Activated CD8-positive, alpha-beta memory T cell treated with anti-CD3 and anti-CD28 coated beads, Interleukin-2, amount 50 U/mL, for 4 hours (primary cell): ENCODE measurements at regions not wholly inside any gene's neighbourhood (a gene's known extent, or its start where the extent isn't known, plus 50 kb on each side); places are given as distances from the start of the nearest gene placed in this dataset.
"Not testable (repeated sequence)": the region's sequence is repeated elsewhere in the genome, so short reads cannot be mapped to it uniquely, and the experiment has no call there.

Experiments used
- DNase-seq: peaks from one replicate; pipeline ENCODE4 v3.0.0-alpha.2; 2020

DNA sequence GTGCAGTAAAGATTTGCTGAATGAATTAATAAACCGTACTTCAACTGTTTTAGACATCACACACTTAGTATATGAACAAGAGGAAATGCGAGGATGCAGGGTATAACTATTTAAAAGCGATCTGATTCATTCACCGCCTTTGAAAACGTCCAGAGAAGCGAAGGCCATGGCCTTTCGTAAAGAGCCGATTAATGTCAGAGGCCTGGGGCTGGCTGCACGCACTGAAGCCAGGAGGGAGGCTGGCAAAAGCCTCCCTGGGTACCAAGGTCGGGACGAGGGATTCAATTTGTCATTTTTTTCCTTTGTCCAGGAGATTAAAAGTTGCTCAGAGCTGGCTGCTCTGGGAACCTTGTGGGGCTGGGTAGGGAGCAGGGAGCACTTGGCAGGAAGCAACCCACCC, 307.4 kb downstream of the NPHP4 start:
- DNase-seq, result no peak

DNA sequence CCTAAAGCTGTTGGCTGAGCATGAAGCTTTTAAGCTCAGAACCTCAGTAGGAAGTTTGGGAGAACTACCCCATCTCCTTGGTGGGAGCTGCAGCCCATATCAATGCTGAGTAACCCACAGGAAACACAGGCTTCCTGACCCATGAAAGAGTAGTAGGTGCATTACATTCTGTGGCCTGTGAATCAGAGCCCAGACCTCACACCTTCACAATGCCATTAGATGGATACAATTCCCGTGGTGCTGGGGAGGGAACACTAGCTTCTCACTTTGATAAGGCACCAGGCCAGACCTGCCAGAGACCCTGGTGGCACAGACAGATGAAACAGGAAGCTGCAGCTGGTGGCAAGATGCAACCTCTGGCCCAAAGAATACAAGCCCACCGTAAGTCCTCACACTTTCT, 308.8 kb downstream of the NPHP4 start:
- no peak for DNase-seq

DNA sequence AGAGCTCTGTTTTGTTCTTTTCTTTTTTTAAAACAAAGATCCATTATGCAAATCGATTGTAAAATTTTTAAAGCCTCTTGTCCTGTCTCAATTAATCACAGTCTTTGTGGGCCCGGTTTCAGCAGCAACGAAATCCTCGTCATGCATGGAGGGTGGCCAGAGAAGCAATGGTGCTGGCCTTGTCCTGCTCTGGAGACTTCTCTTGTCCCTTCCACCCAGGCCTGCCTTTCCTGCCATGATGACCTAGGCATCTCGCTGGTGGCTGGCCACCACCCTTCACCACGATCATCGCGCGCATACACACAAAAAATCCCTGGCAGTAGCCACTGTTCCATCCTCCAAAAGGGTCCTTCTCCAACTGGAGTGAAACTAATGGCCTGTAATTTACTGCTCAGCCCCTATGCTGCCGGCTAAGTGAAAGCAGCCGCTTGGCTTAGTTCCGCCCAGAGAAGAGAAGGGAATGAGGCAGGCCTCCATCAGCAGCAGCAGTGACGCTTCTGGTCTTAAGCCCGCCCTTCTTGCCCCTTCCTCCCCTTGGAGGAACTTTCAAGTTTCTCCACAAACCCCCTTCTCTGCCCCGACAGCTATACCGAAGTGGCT, 309.5 kb downstream of the NPHP4 start:
- DNase-seq, result no peak

DNA sequence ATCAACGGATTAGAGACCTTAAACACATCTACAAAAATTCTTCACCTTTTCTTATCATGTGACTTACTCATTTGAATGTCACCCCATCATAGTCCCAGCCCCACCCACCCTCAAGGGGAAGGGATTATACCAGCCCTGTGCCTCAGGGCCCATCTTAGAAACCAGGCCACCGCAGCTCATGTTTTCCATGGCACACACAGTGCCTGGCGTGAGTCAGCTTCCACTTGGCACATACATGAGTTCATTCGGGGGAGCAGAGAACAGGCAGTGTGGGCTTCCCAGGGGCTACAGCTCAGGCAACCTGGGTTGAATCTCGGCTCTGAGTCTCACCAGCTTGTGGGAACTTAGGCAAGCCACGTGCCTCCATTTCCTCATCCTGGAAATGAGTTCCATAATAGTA, 310.6 kb downstream of the NPHP4 start:
- no peak for DNase-seq

DNA sequence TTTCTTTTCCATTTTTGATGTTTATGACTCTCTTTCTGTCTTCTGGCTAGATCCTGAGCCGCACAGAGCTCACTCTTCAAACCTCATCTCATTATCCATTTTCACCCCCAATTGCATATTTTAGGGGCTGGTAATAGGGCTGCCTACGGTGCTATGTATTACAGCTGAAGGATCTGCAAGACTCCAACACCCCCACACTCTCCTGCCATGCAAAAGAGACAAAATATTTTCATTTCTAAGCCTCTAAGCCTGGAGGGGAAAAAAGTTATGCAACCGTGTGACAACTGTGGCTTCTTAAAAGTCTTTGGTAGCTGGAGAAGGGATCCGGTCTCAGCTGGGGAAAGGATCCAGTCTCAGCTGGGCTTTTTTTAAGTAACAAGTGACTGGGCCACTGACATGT, 311.6 kb downstream of the NPHP4 start:
- DNase-seq, result no peak

DNA sequence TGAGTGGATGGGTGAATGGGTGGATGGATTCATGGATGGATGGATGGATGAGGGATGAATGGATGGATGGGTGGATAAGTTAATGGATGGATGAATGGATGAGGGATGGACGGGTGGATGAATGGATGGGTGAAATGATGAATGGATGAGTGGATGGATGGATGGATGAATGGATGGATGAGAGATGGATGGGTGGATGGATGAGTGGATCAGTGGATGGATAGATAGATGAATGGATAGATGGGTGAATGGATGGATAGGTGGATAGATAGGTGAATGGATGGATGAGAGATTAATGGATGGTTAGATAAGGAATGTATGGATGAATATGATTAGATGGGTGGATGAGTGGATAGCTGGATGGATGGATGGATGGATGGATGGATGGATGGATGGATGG, 313.5 kb downstream of the NPHP4 start:
- no peak for DNase-seq

DNA sequence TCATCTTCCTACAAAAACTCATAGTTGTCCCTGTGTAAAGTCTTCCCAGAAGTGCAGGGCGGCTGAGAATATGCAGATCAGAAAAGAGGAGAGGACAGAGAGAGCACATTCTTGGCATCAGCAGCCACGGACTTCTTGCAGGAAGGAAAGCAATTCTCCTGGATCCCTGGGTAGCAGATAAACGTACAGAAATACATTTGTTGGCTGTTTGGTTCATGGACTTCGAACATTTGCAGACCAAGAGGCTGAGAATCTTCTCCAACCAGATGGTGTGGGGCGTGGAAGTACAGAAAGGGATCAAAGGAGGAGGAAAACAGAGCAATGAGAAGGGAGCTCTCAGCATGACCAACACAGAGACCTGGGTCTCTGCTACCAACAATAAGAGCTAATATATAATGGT, 319.9 kb downstream of the NPHP4 start:
- not testable (repeated sequence) for DNase-seq

DNA sequence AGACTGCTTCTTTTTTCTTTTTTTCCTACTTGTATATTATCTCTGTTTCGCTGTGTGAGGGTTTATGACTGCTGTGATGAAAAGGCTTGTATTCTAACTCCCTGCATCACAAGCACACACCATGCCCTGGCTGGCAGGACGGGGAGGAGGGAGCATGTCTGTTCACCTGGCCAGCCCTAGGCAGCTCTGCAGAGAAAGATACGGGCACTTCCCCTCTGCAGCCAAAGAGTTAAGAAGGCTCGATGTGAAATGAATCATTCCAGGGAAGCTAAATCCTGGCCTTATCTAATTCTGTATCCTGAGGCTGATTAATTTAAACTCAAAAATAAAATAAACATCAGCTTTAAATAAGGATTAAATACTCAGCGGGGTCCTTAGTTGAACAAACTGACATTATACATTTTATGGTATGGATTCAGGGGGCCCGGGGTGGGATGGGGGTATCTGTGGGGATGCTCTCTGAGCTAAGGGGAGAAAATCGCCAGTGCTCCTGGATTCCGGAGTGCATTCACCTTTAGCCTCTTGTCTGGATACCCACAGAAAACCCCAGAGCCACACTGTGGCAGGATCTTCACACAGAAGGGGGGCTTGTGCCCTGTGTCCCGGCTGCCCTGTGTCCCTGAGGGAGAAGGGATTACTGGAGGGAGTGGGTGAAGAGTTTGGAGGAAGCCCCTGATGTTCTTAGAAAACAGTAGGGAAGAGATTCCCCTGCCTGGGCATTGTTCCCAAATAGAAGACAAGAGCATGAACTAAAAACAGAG, 321.5 kb downstream of the NPHP4 start:
- no peak for DNase-seq

DNA sequence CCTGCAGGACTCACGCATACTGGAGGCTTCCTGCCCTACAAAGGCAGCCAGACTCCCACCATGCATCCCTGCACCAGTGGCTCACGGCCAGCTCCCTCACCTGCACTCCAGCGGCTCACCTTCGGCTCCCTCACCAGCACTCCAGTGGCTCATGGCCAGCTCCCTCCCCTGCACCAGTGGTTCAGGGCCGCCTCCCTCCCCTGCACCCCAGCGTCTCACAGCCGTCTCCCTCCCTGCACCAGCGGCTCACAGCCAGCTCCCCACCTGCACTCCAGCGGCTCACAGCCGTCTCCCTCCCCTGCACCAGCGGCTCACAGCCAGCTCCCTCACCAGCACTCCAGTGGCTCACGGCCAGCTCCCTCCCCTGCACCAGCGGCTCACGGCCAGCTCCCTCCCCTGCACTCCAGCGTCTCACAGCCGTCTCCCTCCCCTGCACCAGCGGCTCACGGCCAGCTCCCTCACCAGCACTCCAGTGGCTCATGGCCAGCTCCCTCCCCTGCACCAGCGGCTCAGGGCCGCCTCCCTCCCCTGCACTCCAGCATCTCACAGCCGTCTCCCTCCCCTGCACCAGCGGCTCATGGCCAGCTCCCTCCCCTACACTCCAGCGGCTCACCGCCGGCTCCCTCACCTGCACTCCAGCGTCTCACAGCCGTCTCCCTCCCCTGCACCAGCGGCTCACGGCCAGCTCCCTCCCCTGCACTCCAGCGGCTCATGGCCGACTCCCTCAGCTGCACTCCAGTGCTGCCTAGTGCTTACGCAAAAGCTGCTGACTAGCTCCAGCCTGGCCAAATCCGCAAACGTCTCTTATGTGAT, 324.5 kb downstream of the NPHP4 start:
- no peak for DNase-seq

DNA sequence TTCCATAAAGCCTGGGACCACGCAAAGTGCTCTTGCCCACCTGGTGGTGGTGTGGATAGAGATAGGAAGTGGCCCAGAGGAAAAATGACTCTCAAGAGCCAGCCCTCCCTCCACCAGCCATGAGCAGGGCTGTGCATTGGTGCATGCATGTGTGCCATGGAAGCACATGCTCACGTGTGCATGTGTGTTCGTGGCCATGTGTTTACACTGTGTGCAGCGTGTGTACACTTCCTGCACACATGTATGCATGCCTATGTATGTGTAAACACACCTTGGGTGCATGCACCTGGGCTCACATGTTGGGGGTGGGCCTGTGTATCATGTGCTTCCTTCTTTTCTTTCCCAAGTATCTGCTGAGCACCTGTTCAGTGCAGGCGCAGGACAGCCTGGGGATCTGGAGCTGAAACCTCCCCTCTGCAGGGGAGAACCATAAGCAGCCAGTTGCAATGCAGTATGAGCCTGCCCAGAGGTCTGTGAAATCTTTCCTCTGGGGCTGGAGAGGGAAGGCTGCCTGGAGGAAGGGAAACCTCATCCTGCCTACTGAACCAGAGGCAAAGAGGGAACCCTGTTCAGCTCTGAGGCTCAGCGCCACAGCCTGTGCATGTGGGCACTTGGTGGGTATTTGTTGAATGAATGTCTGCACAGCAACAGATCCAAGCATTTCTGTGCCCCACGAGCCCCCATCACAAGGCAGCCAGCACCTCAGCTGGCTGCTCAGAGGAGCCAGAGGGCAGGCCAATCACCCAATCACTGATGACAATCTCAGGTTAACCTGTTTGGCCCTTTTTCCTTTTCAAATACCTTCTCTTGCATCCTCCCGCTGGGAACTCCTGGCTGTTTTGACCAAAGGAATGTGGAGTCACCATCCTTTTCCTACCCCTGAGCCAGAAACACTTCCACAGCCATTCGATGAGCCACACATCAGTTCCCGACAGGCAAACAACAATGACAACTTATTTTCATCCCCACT, 327.0 kb downstream of the NPHP4 start:
- no peak for DNase-seq

DNA sequence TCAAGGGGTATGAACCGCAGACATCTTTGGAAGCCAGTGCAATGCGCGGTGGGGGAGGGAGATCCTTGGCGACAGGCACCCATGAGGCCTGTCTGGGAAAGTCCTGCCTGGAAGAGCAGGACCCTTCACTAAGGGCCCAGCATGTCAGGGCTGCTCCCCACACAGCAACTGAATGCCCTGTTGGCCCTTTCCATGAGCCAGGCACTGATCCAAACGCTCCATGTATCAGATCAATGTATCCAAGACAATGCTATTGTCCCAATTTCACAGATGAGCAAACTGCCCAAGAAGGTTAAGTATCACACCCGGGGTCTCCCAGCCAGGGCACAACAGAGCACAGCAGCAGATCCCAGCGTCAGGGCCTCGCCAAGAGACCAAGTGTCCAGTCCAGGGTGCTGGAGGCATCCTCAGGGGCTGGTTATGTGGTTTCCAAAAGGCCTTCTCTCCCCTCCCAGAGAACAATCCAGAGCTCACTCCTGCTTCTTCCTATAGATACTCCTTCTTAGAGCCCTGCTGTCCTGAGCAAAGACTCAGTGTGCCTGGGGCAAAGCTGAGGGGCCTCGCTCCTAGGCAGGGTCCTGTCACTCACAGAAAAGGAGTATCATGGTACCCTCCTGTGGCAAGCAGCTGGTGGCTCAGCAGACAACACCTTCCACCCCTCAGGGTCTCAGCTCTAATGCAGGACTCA, 328.0 kb downstream of the NPHP4 start:
- no peak for DNase-seq

DNA sequence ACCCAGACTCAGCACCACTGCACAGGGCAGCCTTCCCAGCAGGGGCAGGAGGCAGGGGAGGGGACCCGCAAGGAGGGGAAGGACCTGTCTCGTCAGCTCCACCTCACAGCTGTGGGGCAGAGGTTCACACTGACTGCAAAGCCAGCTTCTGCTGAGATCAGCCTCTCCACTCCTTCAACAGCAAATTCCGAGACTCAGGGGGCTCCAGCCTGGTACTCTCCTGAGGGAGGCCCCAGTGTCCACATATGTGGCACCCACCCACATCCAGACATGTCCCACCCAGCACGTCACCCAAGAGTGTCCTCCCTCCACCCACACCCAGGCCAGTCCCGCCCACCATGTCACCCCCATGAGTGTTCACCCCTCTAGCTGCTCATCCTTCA, 329.5 kb downstream of the NPHP4 start:
- DNase-seq, result no peak

DNA sequence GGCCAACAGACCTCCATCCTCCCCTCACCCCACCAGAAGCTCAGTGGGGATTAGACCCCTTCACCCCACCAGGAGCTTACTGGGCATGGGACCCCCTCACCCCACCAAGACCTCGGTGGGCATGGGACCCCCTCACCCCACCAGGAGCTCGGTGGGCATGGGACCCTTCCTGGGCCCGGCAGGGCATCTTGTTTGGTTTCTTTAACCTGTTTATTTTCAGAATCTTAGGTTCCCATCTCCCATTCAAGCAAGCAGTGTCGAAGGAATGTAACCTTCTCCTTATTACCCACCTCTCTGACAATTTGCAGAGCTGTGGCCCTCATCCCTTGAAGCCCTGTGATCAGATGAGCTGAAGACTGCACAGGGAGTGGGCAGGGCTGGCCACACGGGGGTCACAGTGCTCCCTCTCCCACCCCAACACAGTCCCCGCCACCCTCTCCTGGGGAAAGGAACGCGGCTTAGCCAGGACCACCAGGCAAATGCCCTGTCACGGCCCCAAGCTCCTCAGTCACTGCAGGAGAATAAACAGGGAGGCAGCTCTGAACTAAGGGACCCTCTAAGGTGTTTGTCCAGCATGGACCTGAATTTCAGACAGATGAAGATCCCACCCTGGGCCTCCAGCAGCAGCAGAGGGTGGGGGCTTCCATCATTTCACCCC, 330.0 kb downstream of the NPHP4 start:
- no peak for DNase-seq

DNA sequence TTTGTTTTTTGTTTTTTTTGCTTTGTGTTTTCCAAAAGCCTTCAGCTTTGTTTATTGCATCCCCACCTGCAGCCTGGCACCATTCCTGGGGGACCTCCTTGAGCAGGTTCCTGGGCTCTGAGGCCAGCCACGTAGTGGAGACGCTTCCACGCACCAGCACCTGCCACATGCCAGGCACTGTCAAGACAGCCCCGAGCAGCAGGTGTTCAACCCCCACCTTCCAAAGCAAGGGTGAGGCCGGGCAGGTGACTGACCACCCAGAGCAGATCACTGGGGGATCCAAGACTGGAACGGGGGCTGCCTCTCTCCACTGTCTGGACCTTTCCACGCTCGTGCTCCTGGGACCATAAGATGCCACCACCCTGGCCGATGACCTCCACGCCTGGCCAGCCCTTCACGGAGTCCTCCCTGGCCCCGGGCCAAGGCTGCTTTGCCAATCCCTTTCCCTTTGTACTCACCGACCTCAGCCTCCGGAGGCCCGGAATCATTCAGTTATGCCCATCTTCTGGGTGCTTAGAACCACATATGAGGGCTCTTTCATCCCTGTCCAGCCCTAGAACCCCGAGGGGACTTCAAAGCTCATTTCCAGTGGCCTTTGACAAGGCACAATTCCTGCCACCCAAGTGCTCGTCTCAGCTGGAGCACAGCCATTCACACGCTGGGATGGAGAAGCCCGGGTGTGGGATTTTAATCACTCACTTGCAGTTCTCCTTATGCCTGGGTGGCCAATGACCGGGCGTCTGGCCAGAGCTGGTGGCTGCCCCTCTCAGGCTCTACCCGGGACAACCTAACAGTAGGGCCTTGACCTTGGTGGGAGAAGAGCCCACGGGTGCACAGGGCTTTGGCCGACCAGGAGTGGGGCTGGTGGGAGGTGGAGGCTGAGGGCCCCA, 330.8 kb downstream of the NPHP4 start:
- DNase-seq, result no peak

DNA sequence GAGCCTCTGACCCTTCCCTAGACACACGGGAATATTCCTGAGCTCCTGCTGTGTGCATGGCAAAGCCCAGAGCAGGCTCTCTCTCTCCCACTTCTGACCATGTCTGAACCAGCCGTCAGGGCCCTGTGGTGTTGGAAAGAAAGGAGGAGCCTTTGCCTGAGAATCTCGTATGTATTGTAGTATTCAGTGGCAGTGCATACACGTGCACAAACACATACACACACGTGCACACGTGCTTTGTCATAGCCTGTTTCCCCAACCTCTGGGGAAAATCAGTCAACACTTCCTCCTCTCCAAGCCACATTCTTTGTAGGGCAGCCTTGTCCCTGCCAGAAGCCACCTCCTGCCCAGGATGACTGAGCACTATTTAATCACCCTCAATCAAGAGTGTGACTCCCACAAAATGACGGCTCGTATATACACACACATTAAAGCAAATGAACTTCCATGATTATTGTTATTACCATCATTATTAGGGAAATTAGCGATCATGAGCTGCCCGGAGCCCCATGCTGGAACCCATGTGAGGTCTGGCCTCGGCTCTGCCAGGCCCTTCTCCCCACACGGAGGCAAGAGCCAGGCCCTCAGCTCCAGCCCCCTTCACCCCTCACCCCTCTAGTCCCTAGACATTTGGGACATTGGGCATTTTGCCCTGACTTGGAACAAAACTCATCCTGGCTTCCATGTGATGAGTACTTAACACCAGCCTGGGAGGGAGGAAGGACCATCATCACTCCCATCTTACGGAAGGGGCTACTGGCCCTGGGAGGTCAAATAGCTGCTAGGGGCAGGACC, 331.9 kb downstream of the NPHP4 start:
- no peak for DNase-seq

DNA sequence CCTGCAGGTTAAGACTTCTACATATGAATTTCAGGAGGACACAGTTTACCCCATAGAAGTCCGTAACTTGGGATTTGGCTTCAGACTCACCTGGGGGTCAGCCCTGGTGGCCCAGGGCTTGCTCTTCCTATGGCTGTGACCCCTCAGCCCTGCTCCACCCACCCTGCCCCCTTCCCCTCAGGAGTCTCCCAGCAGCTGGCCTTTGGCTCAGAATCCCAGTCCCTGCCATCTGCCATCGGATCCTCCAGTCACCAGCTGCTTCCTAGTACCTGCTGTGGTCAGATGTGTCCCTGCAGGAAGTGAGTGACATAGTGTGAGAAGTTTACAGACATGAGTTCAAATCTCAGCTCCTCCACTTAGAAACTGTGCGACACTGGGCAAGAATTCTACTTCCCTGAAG, 332.6 kb downstream of the NPHP4 start:
- DNase-seq, result no peak

DNA sequence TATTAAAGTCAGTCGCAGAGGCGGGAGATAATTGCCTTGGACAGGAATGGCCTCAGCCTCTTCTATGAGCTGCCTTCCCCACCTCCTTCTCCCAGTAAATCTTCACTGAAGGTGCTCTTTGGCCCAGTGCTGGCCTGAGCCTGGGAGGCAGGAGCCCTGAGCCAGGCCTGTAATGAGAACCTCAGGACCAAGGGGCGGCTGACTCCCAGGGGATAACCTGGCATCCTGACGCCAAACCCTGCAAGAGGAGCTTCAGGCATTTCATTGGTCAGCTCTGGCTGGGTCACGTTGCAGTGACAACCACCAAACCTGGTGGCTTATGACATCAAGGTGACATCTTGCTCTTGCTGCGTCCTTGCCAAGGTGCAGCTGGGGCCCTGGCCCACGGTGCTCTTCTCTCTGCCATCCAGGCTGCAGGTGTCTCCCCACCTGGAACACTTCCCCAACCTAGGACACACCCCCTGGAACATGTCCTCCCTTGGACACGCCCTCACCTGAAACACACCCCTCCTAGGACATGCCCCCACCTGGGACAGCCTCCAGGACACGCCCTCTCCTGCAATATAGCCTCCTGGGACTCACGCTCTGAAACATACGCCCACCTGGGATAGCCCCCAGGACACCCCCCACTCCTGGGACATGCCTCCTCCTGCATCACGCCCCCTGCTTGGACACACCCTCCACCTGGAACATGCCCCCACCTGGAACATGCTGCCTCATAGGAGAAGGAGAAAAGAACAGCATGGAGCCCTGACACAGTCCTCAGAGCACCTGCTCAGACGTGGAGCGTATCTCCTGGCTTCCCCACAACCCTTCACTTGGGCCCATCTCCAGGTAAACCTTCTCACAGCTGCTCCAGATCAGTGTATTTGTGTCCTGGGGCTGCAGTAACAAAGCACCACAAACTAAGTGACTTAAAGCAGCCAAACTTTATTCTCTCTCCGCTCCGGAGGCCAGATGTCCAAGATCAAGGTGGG, 333.6 kb downstream of the NPHP4 start:
- DNase-seq, result no peak
